22Rv1 (cell line): ENCODE measurements at regions not wholly inside any gene's neighbourhood (a gene's known extent, or its start where the extent isn't known, plus 50 kb on each side); places are given as distances from the start of the nearest gene placed in this dataset.

Experiments used
- ZFX ChIP-seq: fragments of 450-650 bp; IDR thresholded peaks from 2 replicates; pipeline ENCODE4 v1.6.1; 2017; ENCODE audit warnings: antibody characterized with exemption, borderline replicate concordance
- TF ChIP-seq, protein P1 (sequence below): fragments of 450-650 bp; IDR thresholded peaks from 2 replicates; pipeline ENCODE4 v1.5.1; 2017; ENCODE audit warnings: mild to moderate bottlenecking

- TF ChIP-seq, protein P1, sequence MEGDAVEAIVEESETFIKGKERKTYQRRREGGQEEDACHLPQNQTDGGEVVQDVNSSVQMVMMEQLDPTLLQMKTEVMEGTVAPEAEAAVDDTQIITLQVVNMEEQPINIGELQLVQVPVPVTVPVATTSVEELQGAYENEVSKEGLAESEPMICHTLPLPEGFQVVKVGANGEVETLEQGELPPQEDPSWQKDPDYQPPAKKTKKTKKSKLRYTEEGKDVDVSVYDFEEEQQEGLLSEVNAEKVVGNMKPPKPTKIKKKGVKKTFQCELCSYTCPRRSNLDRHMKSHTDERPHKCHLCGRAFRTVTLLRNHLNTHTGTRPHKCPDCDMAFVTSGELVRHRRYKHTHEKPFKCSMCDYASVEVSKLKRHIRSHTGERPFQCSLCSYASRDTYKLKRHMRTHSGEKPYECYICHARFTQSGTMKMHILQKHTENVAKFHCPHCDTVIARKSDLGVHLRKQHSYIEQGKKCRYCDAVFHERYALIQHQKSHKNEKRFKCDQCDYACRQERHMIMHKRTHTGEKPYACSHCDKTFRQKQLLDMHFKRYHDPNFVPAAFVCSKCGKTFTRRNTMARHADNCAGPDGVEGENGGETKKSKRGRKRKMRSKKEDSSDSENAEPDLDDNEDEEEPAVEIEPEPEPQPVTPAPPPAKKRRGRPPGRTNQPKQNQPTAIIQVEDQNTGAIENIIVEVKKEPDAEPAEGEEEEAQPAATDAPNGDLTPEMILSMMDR: no peak
- TF ChIP-seq ZFX: no peak
Observed at GRCh38 chr15:72920551-72920950, 131.7 kb upstream of the NEO1 start.
